GM18519 (cell line): ENCODE measurements at regions not wholly inside any gene's neighbourhood (a gene's known extent, or its start where the extent isn't known, plus 50 kb on each side); places are given as distances from the start of the nearest gene placed in this dataset.

Experiments
- ATAC-seq: cut with Tn5 transposase; IDR thresholded peaks from one replicate; pipeline ENCODE4 v1.9.1; 2021; ENCODE audit warnings: mild to moderate bottlenecking, moderate library complexity; ENCODE audit not compliant: unreplicated experiment, low FRiP score

DNA sequence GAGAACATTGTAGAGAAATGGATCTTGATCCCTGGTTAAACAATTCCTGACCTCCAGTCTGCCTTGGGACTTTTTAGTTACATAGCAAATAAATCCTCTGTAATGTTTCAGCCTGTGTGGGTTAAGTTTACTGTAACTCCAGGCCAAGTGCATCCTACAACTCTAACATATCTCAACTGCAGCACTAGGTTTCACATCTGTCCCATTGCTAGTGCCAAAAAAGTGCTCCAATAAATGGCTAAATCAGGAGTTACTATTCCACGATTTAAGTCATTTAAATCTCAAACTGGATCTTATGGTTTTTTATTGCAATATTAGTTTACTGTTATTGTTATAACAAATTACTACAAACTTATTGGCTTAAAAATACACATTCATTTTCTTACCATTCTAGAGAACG is 479.6 kb downstream of the GPAM start:
- ATAC-seq: no peak

DNA sequence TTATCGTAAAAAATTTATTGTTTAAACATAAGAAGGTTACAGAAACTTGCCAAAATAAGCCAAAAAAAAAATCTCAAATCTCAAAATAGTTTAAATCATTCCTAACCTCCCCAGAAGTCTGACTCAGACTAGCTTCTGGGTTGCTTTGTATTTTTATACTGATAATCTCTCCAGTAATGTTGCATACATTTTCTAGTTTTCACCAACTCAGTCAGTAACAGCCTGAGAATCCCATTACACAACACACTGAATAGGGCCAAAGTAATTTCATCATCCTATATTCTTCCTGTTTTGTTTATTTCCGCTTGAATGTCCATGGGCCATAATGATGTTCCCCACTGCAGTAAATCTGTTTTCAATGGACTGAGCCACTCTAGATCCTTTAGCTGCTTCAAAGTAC is 478.5 kb downstream of the GPAM start:
- ATAC-seq: no peak

DNA sequence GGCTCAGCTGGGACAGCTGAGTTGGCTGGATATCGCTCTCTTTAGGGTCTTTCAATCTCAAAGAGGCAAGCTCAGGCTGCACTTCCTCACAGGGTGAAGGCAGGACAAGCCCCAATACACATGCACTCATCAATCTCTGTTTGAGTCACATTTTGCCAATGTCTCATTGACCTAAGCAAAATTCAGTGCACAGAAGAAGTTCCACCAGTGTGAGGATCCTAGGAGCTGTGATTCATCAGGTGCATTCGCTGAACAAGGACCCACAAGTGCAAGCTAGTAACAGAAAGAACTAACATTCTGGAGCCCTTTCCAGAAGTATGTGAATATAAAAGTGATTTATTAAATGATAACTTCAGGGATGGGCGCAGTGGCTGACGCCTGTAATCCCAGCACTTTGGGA is 477.2 kb downstream of the GPAM start:
- ATAC-seq: no peak

DNA sequence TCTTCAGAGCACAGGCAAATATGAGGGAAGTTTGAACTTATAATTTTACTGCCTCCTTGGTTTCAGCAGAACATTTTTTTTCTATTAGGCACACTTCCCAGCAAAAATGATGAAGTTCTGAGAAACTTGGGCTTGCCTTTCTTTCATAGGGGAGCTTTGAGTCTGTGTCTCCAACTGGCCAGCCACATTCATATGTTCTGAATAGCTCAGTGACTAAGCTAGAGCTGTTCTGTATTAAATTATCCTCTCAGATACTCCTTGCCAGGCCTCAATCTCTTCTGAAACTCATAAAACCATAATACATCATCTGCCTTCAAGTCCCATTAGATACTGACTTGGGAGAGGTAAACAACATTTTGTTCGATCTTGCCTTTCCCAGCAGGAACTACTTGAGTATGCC is 476.5 kb downstream of the GPAM start:
- ATAC-seq: no peak

DNA sequence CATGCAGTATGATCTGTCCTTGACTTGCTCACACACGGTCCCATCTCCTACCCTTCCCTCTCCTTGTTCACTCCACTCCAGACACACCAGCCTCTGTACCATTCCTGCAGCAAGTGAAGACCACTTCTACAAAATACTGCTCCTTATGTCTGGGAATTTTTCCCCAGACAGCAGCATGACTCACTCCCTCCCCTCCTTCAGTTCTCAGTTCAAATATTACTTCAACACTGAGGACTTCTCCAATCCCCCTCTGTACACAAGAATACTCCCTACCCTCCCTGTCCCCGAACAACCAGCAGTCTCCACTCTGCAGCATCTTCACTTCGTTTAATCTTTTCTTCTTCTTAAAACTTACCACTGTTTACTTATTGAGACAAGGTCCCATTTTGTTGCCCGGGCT is 474.0 kb downstream of the GPAM start:
- ATAC-seq: no peak

DNA sequence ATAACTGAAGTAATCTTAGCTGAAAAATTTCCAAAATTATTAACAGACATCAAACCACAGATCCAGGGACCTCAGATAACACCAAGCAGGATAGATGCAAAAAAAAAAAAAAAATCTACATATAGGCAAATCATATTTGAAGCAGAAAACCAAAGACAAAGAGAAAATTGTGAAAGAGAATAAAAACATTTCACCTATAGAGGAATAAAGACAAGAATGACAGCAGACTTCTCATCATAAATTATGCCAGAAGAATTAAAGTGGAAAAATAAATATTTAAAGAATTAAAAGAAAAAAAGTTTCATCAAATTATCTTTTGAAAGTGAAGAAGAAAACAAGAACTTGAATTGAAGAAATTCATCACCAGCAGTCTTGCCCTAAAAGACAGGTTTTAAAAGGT is 467.5 kb downstream of the GPAM start:
- no peak for ATAC-seq

DNA sequence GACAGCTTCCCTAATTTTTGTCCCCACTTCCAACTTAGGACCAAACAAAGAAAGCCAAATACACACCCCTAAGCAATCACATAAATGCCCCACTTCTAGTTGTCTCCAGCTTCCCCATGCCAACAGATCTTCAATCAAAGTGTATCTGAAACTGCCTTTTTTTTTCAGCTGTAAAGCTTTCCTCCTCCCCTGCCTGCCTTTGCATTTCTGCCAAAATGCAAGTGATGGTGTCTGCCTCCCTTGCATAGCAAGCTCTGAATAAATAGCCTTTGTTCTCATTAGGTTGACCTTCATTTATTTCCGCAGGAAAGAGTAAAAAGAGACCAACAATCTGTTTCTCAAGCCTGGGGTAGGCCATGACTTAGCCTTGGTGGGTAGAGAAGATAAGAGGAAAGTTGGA is 459.4 kb downstream of the GPAM start:
- ATAC-seq: no peak

DNA sequence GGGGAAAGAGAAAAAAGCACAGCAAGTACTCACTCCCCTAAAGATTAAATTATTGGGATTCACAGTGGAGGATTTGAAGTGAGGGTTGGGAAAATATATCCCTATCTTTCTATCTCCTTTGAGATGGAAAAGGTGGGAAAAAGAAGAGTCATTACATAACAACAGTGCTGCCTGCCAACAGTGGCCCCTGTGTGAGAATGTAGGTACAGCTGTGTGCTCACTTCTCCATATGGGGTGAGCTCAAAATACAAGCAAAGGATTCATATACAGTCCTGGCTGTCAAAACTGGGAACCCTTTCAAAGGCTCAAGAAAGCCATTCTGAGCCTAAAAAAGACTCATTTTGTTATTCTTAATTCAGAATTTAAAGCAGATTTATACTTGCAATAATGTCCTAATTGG is 458.5 kb downstream of the GPAM start:
- no peak for ATAC-seq

DNA sequence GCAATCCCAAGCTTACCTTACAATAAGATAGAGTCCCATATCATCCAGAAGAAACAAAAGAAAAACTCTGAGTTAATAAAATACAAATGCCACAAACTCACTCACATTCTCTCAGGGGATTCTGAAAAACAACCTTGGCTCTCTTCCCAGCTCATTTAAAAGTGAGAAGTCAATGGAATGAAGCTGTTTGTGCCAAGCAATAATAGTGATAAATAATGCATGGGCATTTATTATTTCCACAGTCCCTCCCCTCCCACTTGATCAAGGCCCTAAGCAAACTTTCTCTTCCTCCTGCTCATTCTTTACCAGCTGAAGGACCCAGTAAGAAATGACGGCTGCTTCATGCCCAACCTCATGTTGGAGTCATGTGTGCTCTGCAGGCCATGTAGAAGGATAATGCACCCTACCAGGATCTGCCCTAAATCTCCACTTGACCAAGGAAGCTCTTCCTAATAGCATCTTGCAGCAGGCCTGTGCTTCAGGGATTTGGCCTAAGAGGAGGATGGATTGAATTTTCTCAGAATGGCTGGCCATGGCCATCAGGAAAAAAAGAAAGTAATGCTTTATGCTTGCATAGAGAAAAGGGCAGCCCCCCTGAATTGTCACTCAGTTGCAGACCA is 451.3 kb downstream of the GPAM start:
- ATAC-seq: no peak

DNA sequence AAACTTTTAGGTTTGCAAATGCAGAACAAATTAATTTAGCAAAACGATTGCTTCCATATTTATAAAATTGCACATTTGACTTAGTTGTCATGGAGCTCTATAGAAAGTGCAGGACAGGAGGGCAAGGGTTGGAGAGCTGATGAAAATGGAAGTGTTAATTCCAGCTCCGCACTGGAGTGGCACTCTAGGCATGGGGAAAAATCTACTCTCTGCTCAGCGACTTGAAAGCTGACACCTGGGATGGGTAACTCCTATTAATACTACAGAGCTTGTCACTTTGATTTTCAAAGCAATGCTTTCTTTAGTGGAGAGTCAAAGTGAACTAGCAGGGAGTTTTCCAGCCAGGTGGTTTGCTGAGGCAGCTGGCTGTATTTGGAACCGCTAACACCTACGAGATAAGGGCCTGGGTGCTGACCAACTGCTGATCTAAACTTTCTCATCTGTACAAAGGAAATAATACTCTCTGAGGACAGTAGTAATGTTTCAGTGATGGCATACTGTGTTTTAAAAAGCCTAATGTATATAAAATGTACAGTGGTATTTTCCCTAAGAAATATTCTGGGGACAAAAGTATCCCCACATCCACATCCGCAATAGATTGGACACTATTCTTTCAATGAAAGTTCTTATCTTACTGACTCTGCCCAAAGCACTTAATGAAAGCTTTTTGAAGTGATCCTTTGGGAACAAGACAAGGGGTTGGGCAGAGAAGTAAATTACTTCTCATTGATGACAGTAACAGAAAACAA is 444.3 kb downstream of the GPAM start:
- no peak for ATAC-seq

DNA sequence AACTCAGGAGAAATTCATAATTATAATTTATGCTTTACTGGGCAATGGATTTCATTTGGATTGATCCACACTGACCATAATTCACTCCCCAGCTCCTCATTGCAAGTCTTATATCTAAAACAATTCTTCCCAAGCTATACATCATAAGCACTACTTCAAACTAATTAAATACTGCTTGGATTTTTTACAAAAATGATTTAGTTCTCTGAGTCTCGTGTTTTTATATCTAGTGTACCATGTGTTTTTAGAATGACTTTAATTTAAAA is 443.8 kb downstream of the GPAM start:
- ATAC-seq: no peak

DNA sequence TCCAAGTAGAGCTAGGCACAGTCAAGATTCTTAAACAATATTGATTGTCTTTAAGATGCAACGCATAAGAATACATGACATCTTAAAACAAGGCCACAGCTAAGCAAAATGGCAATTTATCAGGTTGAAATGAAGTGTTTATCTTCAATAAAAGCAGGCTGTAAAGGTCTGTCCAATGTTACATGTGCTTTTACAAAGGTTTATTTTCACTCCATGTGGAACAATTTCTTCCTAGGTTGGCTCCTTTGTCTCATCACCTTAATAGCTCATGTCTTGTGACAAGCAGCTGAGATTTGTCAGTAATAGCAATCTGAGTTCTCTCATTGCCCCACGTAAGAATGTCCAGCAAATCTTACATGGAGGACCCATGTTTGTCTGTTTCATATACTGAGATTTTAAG is 437.6 kb downstream of the GPAM start:
- ATAC-seq: no peak

DNA sequence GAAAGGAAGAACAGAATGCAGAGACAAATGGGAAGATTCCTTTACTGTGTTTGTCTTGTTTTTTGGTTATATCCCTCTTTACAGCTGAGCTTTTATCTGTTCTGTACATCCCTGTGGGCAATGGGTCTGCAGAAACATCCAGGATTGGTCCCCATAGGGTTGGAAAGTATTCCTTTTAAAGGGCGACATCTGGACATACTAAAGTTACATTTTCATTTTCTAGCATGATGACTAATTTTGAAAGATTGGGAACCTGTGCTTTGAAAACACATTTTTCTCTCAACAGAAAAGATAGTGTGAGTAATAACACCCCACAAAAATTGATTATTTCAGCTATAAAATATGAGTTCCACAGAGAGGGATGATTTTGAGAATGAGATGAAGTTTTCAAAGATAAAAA is 435.8 kb downstream of the GPAM start:
- ATAC-seq: no peak

DNA sequence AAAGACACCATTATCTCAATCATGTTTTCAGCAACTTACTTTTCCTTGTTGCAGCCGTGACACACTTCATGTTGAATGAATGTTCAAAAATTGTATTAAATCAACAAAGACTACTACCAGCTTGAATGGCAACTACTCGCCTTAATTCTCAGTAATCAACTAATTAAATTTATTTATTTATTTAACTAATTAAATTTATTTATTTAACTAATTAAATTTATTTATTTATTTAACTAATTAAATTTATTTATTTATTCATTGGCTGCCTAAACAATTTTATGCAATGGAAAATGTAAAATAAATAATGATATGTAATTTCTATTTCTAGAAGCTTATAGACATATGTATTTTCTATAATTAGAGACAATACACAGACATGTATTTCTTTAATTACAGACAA is 435.4 kb downstream of the GPAM start:
- ATAC-seq: no peak

DNA sequence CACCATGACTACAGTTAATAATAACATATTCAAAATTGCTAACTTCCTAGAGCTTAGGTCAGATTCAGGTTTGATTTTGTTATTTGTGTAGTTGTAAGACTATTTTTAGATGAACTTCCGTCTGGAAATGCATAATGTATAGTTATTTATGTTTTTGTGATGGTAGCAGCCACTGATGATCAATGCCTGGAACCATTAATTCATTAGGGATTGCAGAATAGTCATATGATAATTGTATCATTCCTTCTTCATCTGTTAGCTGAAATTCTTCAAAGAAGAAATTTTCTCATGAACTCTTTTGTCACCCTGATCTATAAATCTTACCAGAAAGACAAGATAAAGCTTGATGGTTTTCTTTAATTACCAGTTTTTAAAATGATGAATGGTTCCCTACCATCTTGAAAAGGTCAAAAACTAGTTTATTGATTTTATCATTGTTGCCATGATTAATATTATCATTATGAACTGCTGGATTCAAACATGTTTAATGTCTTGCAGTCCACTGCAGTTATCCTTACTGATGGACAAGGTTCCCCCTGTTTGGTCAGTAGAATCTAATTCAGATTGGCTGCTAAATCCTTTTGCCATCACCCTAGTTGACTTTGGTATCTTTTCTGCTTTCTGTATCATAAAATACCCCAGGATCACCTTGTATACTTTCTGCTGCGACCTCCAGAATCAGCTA is 433.3 kb downstream of the GPAM start:
- no peak for ATAC-seq

DNA sequence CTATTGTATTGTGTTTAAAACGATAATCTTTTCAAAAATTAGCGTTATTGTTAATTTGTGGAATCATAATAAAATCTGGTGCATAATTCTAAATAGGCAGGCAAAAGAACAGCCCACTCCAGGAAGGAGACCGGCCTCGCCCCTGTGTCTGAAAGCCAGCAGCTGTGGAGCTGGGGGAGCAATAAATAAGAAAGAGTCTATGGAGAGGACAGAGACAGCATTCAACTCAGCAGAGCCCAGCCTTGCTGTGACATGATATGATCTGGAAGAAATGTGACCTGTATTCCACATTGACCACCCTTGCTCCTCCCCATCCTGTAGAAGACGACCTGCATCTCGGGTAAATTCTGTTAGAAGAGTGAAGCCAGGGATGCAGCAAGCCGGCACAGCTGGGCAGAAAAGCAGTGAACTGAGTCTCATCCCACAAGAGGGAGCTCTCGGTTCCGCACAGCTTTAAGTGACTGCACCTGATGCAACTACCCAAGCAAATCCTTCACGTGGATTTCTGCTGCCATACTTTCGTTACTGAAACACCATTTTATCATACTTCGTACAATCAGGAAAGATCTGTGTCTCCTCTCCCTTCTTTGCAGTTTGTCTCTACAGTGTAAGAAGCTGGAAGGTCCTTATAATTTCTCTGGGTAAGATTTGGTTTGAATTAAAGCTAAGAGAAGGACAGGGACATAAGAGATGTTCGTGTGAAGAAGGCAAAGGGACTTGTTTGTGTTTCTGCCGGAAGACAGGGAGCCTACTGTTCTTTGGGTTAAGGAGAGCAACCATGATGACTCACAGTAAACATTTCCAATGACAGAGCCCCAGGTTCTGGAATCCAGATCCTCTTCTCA is 427.1 kb downstream of the GPAM start:
- no peak for ATAC-seq

DNA sequence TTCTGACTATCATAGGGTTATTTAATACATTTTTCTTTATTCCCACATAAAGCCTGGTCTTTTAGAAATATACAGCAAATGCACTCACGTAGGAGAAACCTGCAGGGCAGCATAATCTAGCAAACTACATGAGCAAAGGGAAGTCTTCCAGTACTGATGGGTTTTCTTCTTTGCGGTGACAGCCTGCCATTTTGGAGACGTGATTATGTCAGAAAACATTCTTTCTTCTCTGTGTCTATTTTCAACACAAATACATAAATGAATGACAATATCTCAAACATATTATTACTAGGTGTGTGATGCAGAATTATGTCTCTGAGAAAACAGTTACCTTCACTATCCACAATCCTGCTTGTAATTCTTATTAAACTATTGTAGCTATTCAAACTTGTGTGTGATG is 425.0 kb downstream of the GPAM start:
- ATAC-seq: no peak

DNA sequence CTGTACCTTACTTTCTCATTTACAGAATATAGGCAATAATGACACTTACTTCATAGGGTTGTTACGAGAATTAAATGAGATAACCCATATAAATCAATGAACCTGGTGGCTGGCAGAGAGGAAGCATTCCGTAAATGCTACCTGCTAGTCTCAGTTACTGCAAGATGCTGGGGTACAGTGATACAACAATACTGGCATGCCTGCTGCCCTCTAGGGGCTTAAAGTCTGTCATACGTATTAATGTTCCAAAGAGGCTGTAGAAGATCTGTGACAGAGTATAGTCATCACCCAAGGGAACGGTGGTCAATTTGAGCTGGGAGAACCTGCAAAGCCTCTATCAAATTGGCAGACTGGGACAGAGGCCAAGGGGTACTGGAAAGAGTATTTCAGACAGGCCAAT is 421.5 kb downstream of the GPAM start:
- no peak for ATAC-seq

DNA sequence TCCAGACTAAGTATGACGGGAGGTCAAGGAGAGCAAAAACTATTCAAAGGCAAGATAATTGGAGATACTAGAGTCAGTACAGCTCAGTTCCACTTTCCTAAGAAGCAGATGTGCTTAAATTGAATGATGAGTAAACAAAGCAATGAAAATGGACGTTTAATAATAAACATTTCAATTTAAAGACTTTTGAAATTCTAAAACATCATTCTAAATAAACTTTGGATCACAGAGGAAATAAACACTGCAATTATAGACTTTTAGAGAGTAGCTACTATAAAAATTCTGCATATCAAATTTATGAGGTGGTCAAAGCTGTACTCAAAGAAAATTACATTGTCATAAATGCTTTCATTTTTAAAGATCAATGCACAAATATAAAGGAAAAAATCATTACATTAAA is 418.3 kb downstream of the GPAM start:
- no peak for ATAC-seq

DNA sequence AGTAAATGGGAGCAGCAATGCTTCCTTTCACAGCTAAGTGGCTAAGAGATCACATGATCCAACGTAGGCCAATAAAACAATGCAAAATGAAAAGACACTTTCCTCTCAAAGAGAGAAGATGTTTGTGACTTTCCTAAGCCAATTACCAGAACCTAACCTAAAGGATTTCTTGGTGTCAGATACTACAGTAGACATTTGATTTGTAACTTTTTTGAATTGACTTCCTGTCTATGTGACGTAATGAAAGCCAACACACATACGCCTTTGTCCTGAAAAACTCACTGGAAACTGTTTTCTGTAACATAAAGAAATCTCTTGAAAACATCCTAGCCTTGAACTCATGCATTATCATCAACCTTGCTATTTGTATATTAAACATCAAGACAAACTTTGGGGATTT is 417.1 kb downstream of the GPAM start:
- no peak for ATAC-seq

DNA sequence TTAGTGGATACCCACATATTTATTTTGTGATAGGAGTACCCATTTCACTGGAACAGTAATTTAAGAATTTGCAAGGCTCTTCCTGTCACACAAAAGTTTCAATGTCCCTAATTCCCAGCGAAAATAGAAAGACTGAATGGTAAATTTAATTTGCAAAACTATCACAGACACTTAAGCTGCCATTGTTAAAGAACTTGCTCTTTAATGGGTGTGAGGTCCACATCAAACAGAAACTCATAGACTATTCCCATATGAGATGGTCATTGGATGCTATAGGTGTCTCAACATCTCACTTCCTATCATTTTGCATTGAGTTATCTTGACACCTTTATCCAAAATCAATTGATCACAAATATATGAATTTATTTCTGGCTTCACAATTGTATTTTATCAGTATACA is 415.9 kb downstream of the GPAM start:
- ATAC-seq: no peak
